ENCODE measurements at regions not wholly inside any gene's neighbourhood (a gene's known extent, or its start where the extent isn't known, plus 50 kb on each side); places are given as distances from the start of the nearest gene placed in this dataset.

DNA sequence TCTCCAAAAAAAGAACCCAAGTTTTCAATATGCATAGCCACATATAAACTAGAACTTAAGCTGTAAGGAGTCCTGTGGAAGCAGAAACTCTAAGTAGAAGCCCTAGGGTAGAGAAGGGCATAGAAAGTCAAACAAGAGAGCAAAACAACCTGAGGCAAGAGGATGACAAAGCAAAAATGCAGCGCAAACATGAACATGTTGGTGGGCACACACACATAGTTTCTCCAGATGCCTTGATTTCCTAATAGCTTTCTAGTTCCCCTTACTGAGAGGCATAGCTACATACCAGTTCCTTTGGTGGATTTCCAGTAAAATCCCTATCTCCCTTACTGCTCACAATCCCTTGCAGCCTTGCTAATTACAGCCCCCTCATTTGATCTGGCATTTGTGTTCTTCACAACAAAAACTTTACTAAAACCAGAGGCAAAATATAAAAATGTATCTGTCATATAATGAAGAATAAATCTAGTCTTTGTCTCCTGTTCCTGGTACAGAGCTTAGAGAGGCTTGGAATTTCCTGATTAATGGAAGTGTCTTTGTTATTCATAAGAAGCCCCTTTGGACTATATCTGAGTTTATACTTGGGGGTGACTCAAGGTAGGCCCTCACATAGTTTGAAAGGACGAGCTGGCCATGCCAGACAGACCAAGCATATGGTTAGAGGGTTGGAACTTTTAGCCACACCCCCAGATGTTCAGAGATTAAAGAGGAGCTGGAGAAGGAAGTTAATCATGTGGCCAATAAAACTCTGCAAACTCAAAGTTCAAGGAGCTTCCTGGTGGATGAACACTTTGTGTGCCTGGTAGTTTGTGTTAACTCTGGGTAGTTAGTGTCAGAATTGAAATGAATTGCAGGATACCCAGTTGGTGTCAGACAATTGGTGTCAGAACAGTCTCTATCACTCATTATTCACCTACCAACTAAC, 52.7 kb upstream of the ZCCHC13 start:
- Mint-ChIP-seq H3K9me3 (no peaks in the 10 kb centered on the region), H3K36me3 (ENCODE audit: low read depth) (peaks cover 16% of the 10 kb centered on the region), H3K27ac (no peak overlapping the region), H3K27me3 (no peaks in the 10 kb centered on the region), H3K4me3 (no peak overlapping the region), H3K4me1 (peaks cover 2% of the 10 kb centered on the region)
- DNase-seq = no peak
- intact Hi-C loops (cut with micrococcal nuclease) = no loop called here

DNA sequence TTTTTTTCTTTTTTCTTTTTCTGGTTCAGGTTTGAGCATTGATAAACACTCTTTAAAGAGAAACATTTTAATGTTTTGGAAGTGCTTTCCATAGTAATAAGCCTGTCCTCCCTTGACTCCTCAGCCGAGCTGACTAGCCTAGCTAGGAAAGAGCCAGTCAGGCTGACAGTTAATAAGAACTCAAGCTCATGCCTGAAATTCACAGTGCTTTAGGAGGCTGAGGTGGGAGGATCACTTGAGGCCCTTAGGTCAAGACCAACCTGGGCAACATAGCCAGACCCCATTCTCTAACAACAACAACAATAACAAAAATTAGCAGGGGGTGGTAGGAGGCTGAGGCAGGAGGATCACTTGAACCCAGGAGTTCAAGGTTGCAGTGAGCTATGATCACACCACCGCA, 53.4 kb upstream of the ZCCHC13 start:
- Mint-ChIP-seq H3K27ac (no peak overlapping the region), H3K9me3 (no peaks in the 10 kb centered on the region), H3K36me3 (ENCODE audit: low read depth) (peaks cover 12% of the 10 kb centered on the region)

DNA sequence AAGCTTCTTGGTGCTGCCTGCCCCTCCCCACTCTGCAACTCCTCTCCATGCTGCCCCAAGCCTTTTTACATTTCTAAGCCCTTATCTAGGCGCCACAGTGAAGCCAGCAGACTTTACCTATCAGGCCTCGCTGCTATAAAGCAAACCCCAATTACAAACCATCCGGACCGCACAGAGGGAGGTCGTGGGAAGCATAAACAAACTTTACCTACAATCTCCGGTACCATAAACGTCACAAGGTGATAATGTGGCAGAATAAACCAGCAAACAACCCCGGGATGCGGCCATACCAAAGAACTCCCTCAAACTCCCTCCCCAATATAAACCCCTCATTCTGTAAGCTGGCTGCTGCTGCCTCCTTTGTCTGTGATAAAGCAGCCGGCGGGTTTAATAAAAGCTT, 54.0 kb upstream of the ZCCHC13 start:
- no peak overlapping the region for H3K4me3 Mint-ChIP-seq
- intact Hi-C loops (cut with micrococcal nuclease) = no loop called here
- H3K4me1 Mint-ChIP-seq = peaks cover 2% of the 10 kb centered on the region
- no peak overlapping the region for H3K27ac Mint-ChIP-seq
- no peaks in the 10 kb centered on the region for H3K9me3 Mint-ChIP-seq
- H3K36me3 Mint-ChIP-seq (ENCODE audit: low read depth) = peaks cover 14% of the 10 kb centered on the region
- no peaks in the 10 kb centered on the region for H3K27me3 Mint-ChIP-seq
- DNase-seq = no peak

More for the DNA sequence above, 53.4 kb upstream of the ZCCHC13 start:
- DNase-seq = no peak
- peaks cover 2% of the 10 kb centered on the region for H3K4me1 Mint-ChIP-seq
- no peaks in the 10 kb centered on the region for H3K27me3 Mint-ChIP-seq
- intact Hi-C loops (cut with micrococcal nuclease) = no loop called here
- no peak overlapping the region for H3K4me3 Mint-ChIP-seq

DNA sequence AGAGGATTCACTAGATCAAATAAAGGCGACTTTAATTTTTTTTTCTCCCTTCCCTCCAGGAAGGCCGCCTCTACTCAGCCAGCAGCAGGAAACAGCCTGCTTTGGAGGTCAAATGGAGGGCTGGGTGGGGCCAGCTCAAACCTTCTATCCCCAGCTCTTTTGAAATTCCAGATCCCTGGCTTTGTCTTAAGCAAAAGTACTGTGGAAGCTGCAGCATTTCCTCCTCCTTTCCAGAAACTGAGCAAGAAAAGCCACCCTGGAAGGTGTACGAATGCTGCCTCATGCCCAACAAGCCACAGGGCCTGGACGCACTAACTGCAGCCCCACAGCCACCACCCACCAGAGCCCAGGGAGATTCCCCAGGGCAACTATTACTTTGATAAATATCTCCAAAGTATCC, 55.1 kb upstream of the ZCCHC13 start:
- Mint-ChIP-seq H3K4me1 (peaks cover 2% of the 10 kb centered on the region), H3K4me3 (no peak overlapping the region), H3K36me3 (ENCODE audit: low read depth) (peaks cover 13% of the 10 kb centered on the region), H3K9me3 (no peaks in the 10 kb centered on the region), H3K27ac (no peak overlapping the region), H3K27me3 (no peaks in the 10 kb centered on the region)
- intact Hi-C loops (cut with micrococcal nuclease) = no loop called here
- no peak for DNase-seq

DNA sequence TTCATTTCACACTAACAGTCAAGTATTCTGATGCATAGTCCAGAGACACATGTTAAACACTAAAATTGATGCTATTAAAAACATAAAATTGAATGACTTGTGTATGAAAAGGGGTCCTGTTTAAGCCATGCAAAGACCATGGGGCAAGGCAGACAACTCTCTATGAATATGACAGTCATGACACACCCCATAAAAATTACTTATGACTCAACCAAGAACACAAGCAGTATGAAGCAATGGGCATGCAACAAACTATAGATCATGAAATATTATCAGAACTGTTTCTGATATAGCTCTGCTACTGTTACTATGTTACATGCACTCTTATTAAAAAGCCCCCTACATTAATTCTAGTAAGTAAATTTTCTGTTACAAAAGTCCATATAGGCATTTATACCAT, 57.5 kb upstream of the ZCCHC13 start:
- intact Hi-C loops (cut with micrococcal nuclease) = no loop called here
- peaks cover 21% of the 10 kb centered on the region for H3K36me3 Mint-ChIP-seq (ENCODE audit: low read depth)
- DNase-seq = no peak
- no peak overlapping the region for H3K4me3 Mint-ChIP-seq
- no peaks in the 10 kb centered on the region for H3K4me1 Mint-ChIP-seq
- no peak overlapping the region for H3K27ac Mint-ChIP-seq
- H3K9me3 Mint-ChIP-seq = no peaks in the 10 kb centered on the region
- H3K27me3 Mint-ChIP-seq = no peaks in the 10 kb centered on the region

DNA sequence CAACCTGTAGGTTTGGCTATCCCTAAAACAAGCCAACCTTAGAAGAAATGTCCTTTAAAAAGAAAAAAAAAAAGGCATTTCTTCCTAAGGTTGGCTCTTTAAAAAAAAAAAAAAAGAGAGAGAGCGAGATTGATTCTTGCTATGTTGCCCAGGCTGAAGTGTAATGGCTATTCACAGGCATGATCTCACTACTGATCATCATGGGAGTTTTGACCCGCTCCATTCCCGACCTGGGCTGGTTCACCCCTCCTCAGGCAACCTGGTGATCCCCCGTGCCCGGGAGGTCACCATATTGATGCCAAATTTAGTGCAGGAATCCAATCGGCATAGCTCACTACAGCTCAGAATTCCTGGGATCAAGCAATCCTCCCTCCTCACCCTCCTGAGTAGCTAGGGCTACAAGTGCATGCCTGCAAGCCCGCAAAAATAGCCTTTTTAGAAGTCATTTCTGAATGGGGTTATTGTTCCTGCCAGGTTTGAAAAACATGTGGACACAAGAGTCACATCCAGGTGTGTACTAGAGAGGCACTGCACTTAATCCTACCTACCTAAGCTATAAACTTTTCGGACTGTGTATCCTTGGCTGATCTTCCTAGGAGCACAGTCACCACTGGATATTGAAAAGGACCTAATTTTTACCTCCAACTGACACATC, 61.4 kb upstream of the ZCCHC13 start:
- no peak overlapping the region for H3K27ac Mint-ChIP-seq
- H3K27me3 Mint-ChIP-seq = no peaks in the 10 kb centered on the region
- intact Hi-C loops (cut with micrococcal nuclease) = no loop called here
- no peak for DNase-seq
- H3K36me3 Mint-ChIP-seq (ENCODE audit: low read depth) = peaks cover 32% of the 10 kb centered on the region
- H3K4me1 Mint-ChIP-seq = no peaks in the 10 kb centered on the region
- no peaks in the 10 kb centered on the region for H3K9me3 Mint-ChIP-seq
- H3K4me3 Mint-ChIP-seq = no peak overlapping the region

DNA sequence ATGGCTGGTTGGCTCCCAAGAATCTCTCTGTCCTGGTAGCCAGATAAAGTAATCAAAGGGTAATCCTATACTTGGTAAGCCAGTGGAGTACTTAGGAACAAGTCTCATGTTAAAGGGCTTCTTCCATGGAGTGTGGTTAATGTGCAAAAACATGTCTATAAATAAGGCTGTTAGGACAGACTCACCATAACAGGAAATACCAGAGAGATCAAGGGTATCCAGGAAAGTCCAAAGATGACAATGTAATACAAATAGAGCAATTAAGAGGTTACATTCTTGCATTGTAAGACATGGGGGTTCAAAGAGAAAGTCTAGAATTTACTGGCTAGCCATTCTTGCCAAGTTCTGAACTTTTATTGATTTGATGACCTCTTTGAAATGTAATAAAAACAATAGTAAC, 61.9 kb upstream of the ZCCHC13 start:
- Mint-ChIP-seq H3K4me3 (no peak overlapping the region), H3K9me3 (no peaks in the 10 kb centered on the region), H3K36me3 (ENCODE audit: low read depth) (peaks cover 31% of the 10 kb centered on the region), H3K27me3 (no peaks in the 10 kb centered on the region), H3K27ac (no peak overlapping the region), H3K4me1 (no peaks in the 10 kb centered on the region)
- DNase-seq = no peak
- intact Hi-C loops (cut with micrococcal nuclease) = no loop called here

DNA sequence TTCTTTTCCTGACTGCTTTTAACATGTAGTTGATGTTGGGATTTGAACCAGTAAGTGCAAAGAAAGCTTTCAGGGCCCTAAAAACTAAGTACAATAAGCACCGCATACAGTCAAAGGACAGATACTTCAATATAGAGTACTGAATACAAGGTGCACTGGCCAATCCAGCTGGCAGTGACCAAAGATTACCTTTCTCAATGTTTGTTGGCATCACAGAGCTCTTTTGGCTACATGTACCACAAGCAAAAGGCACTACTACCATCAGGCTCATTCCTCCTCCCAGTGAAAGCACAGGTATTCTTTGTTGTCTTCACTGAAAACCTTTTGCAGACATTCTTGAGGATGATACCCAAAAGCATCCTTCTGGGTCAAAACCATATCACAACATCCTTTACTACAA, 65.2 kb upstream of the ZCCHC13 start:
- Mint-ChIP-seq H3K27ac (no peak overlapping the region), H3K4me3 (no peak overlapping the region), H3K27me3 (no peaks in the 10 kb centered on the region), H3K4me1 (no peaks in the 10 kb centered on the region), H3K36me3 (ENCODE audit: low read depth) (peaks cover 22% of the 10 kb centered on the region), H3K9me3 (no peaks in the 10 kb centered on the region)
- no peak for DNase-seq
- intact Hi-C loops (cut with micrococcal nuclease) = no loop called here

DNA sequence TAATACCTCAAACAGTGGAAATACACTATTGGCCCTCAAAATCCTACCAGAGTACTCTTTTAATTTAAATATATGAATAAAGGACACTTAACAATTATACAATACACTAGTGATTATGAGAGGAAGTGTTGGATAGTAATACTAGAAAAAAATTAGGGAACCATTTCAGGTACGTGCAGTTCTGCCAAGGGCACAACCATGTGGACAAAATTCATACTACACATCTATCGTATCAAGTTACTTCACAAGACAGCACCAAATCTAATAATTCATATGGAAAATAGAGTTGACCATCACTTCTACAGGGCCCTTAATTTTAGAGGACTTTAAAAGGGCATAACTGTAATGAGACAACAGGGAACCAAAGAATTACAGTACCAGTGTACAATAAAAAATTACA, 69.2 kb upstream of the ZCCHC13 start:
- Mint-ChIP-seq H3K36me3 (ENCODE audit: low read depth) (peaks cover 8% of the 10 kb centered on the region), H3K27me3 (no peaks in the 10 kb centered on the region), H3K9me3 (no peaks in the 10 kb centered on the region), H3K4me1 (no peaks in the 10 kb centered on the region), H3K27ac (no peak overlapping the region), H3K4me3 (no peak overlapping the region)
- no peak for DNase-seq
- intact Hi-C loops (cut with micrococcal nuclease) = no loop called here

DNA sequence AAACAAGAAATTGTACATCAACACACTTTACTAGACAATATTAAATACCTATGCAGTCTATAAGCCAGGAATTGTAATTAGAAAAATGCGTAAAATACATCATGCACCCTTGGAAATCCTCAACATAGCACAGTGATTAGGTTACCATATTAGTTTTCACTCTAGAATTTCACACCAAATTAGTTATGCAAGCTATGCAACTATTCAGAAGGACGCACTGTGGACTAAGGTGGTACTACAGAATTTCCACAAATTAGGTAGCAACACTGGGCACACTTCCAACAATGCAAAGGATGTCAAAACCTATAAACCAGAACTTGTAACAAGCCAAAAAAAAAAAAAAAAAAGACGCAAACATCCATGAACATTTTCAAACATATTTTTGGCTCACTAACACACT, 71.1 kb upstream of the ZCCHC13 start:
- Mint-ChIP-seq H3K27ac (no peak overlapping the region), H3K36me3 (ENCODE audit: low read depth) (peaks cover 7% of the 10 kb centered on the region), H3K27me3 (no peaks in the 10 kb centered on the region), H3K4me3 (no peak overlapping the region), H3K9me3 (no peaks in the 10 kb centered on the region), H3K4me1 (no peaks in the 10 kb centered on the region)
- DNase-seq = no peak
- intact Hi-C loops (cut with micrococcal nuclease) = no loop called here

DNA sequence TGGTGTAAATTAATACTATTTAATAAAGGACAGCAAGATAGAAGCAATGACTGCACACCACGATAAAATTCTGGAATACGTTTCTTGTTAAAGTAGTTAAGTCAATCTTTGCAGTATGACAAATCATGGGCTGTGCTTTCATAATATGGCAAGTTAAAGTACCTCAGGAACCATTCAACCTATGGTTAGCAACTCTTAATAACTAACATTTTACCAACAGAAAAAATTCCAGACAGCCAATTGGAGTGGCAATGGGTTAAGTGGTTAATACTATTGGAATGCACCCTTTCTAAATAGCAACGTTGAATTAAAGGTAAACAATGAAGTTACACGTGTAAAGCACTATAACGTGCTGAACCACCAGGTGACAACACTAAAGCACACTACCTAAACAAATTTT, 72.4 kb upstream of the ZCCHC13 start:
- Mint-ChIP-seq H3K4me1 (no peaks in the 10 kb centered on the region), H3K9me3 (no peaks in the 10 kb centered on the region), H3K27me3 (no peaks in the 10 kb centered on the region), H3K4me3 (no peak overlapping the region), H3K27ac (no peak overlapping the region), H3K36me3 (ENCODE audit: low read depth) (peaks cover 12% of the 10 kb centered on the region)
- intact Hi-C loops (cut with micrococcal nuclease) = no loop called here
- no peak for DNase-seq

DNA sequence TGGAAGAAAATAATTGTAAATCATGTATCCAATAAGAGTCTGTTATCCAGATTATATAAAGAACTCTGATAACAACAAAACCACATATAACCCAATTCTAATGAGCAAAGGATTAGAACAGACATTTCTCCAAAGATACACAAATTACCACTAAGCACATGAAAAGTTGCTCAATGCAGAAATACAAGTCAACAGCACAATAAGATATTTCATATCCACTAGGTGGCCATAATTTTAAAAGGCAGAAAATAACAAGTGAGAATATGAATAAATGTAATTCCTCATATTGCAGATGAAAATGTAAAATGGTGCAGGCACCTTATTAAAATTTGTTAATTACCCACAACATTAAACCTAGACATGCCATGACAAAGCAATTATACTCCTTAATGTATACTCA, 73.9 kb upstream of the ZCCHC13 start:
- H3K27me3 Mint-ChIP-seq = no peaks in the 10 kb centered on the region
- DNase-seq = no peak
- H3K36me3 Mint-ChIP-seq (ENCODE audit: low read depth) = peaks cover 22% of the 10 kb centered on the region
- intact Hi-C loops (cut with micrococcal nuclease) = no loop called here
- no peak overlapping the region for H3K27ac Mint-ChIP-seq
- H3K4me3 Mint-ChIP-seq = no peak overlapping the region
- H3K9me3 Mint-ChIP-seq = no peaks in the 10 kb centered on the region
- no peaks in the 10 kb centered on the region for H3K4me1 Mint-ChIP-seq

DNA sequence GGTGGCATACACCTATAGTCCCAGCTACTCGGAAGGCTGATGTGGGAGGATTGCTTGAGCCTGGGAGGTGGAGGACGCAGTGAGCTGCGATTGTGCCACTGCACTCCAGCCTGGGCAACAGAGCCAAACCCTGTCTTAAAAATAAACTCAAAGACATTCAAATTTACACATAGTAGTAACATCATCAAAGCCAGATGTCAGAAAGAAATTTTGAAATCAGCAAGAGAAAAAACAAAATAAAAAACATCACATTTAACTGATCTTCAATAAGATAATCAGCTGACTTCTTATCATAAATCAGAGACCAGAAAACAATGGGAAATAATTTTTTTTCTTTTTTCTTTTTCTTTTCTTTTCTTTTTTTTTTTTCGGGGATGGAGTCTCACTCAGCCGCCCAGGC, 78.9 kb upstream of the ZCCHC13 start:
- H3K27ac Mint-ChIP-seq = no peak overlapping the region
- intact Hi-C loops (cut with micrococcal nuclease) = no loop called here
- no peaks in the 10 kb centered on the region for H3K4me1 Mint-ChIP-seq
- no peaks in the 10 kb centered on the region for H3K9me3 Mint-ChIP-seq
- H3K27me3 Mint-ChIP-seq = no peaks in the 10 kb centered on the region
- H3K4me3 Mint-ChIP-seq = no peak overlapping the region
- H3K36me3 Mint-ChIP-seq (ENCODE audit: low read depth) = peaks cover 40% of the 10 kb centered on the region
- no peak for DNase-seq

DNA sequence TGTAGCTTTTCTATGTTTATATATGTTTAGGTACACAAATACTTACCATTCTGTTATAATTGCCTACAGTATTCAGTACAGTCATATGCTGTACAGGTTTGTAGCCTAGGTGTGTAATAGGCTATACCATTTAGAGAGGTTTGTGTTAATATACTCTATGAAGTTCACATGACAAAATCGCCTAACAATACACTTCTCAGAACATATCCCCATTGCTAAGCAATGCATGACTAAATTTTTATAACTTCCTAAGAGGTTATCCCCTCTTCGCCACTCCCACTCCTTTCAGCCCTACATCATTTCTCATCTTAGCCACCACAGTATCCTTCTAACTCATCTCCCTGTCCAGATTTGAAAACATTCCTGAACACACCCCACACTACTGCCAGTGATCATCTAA, 83.7 kb upstream of the ZCCHC13 start:
- Mint-ChIP-seq H3K36me3 (ENCODE audit: low read depth) (peaks cover 42% of the 10 kb centered on the region), H3K27ac (no peak overlapping the region), H3K4me3 (no peak overlapping the region), H3K27me3 (no peaks in the 10 kb centered on the region), H3K4me1 (no peaks in the 10 kb centered on the region), H3K9me3 (peaks cover 3% of the 10 kb centered on the region)
- intact Hi-C loops (cut with micrococcal nuclease) = no loop called here
- no peak for DNase-seq
